ENCODE measurements at regions not wholly inside any gene's neighbourhood (a gene's known extent, or its start where the extent isn't known, plus 50 kb on each side); places are given as distances from the start of the nearest gene placed in this dataset.

DNA sequence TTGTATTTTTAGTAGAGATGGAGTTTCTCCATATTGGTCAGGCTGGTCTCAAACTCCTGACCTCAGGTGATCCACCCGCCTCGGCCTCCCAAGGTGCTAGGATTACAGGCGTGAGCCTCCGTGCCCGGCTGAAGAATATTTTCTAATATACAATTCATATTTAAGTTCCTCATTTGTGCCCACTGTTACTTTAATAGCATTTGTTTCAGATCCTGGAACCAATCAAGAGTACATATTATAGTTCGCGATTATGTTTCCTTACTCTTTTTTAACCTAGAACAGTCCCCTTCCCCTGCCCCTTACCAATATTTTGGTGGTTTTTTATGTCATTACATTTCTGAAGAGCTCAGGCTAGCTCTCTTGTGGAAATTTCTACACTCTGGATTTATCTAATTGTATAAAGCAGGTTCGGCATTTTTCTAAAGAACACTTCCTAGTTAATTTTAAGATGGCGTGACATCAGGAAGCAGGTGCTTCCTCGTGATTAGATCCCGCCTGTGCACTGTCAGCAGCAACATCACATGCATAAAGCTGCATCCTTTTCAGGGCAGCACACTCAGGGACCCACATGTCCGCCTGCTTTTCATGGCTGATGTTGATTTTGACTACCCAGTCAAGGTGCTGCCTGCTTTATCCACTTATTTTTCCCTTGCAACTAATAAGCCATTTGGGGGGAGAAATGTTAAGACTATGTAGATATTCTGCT is 88.7 kb upstream of the EPHB3 start (continued):
- no peak for TF ChIP-seq REST (IDR thresholded peaks at IDR 0.05; ENCODE audit: unreplicated experiment)
- TF ChIP-seq ZNF114 (CRISPR knock-in tag; IDR thresholded peaks at IDR 0.05) = no peak

- Histone ChIP-seq H3K27me3 (ENCODE audit: insufficient read depth) (no peaks in the 10 kb centered on the region), H3K4me2 (no peak overlapping the region), H3K9me2 (ENCODE audit: insufficient read depth) (no peaks in the 10 kb centered on the region), H3K4me1 (ENCODE audit: insufficient read depth) (no peaks in the 10 kb centered on the region; the same call in 1 of the 2 replicates), H2AFZ (peak overlapping the region; percentile 67; the same call in 1 of the 2 replicates), H3K4me3 (no peak overlapping the region), H3K27ac (ENCODE audit: low read depth) (no peak overlapping the region), H3K36me3 (ENCODE audit: insufficient read depth) (no peaks in the 10 kb centered on the region), H3F3A (replicated peaks; ENCODE audit: low read depth) (no peaks in the 10 kb centered on the region), H3K79me2 (replicated peaks; ENCODE audit: insufficient read depth) (no peaks in the 10 kb centered on the region), H4K20me1 (replicated peaks; ENCODE audit: insufficient read depth) (no peaks in the 10 kb centered on the region)
- DNase-seq (ENCODE audit: low spot score) (no peak), ATAC-seq (no peak)
- Mint-ChIP-seq H3K4me3 (no peak overlapping the region), H3K27me3 (ENCODE audit: insufficient read depth, low read depth, poor library complexity) (no peaks in the 10 kb centered on the region), H3K9me3 (no peaks in the 10 kb centered on the region; the same call in 2 of the 3 replicates), H3K36me3 (ENCODE audit: low read depth) (no peaks in the 10 kb centered on the region), H3K4me1 (peaks cover 3% of the 10 kb centered on the region; the same call in 1 of the 3 replicates), H3K27ac (no peak overlapping the region)
- no peak for TF ChIP-seq CTCF (conservative IDR thresholded peaks at IDR 0.05; ENCODE audit: low read depth in 2 of 2)
- no peak for TF ChIP-seq ZNF114 (CRISPR knock-in tag; IDR thresholded peaks at IDR 0.05)
- no peak for TF ChIP-seq EZH2phosphoT487 (IDR thresholded peaks at IDR 0.05; ENCODE audit: unreplicated experiment)
- TF ChIP-seq REST (IDR thresholded peaks at IDR 0.05; ENCODE audit: unreplicated experiment) = no peak
- no peak for TF ChIP-seq ZNF462 (CRISPR knock-in tag; IDR thresholded peaks at IDR 0.05)
- no peak for TF ChIP-seq NANOG (IDR thresholded peaks at IDR 0.05; ENCODE audit: borderline replicate concordance)
- no peak for TF ChIP-seq EZH2 (IDR thresholded peaks at IDR 0.05; ENCODE audit: low read depth, unreplicated experiment)
- no peak for TF ChIP-seq JUNB (IDR thresholded peaks at IDR 0.05; ENCODE audit: unreplicated experiment)
Observed at GRCh38 chr3:184474897-184475296, 86.7 kb upstream of the EPHB3 start.

All from GM23338 (cell line).